Nephron (organoid): ENCODE measurements at regions not wholly inside any gene's neighbourhood (a gene's known extent, or its start where the extent isn't known, plus 50 kb on each side); places are given as distances from the start of the nearest gene placed in this dataset.

ENCODE experiments used
- H3K27ac Mint-ChIP-seq, 3 experiments: 2 replicates each; pipeline ENCODE4 v1.8.0; 2020; ENCODE audit warnings: mixed read lengths in 3 of 3, mild to moderate bottlenecking in 2 of 3, moderate library complexity in 1 of 3
- H3K27me3 Mint-ChIP-seq: 2 replicates; pipeline ENCODE4 v1.8.0; 2021; ENCODE audit warnings: low read depth, mild to moderate bottlenecking, moderate library complexity, mixed read lengths
- H3K36me3 Mint-ChIP-seq: 2 replicates; pipeline ENCODE4 v1.8.0; 2020; ENCODE audit warnings: low read depth, mixed read lengths
- H3K4me1 Mint-ChIP-seq: 2 replicates; pipeline ENCODE4 v1.8.0; 2020; ENCODE audit warnings: mixed read lengths
- H3K4me3 Mint-ChIP-seq, 3 experiments: 2 replicates each; pipeline ENCODE4 v1.8.0; 2020; ENCODE audit warnings: mild to moderate bottlenecking in 3 of 3, mixed read lengths in 3 of 3, moderate library complexity in 2 of 3
- H3K9me3 Mint-ChIP-seq: 2 replicates; pipeline ENCODE4 v1.8.0; 2020; ENCODE audit warnings: mixed read lengths
- TF ChIP-seq, protein P1 (sequence below), 3 experiments: fragments of 200-600 bp; sonication (generic); IDR thresholded peaks; one replicate each; pipeline ENCODE4 v1.5.0; 2021; ENCODE audit warnings: antibody characterized with exemption in 3 of 3; ENCODE audit not compliant: unreplicated experiment in 3 of 3

DNA sequence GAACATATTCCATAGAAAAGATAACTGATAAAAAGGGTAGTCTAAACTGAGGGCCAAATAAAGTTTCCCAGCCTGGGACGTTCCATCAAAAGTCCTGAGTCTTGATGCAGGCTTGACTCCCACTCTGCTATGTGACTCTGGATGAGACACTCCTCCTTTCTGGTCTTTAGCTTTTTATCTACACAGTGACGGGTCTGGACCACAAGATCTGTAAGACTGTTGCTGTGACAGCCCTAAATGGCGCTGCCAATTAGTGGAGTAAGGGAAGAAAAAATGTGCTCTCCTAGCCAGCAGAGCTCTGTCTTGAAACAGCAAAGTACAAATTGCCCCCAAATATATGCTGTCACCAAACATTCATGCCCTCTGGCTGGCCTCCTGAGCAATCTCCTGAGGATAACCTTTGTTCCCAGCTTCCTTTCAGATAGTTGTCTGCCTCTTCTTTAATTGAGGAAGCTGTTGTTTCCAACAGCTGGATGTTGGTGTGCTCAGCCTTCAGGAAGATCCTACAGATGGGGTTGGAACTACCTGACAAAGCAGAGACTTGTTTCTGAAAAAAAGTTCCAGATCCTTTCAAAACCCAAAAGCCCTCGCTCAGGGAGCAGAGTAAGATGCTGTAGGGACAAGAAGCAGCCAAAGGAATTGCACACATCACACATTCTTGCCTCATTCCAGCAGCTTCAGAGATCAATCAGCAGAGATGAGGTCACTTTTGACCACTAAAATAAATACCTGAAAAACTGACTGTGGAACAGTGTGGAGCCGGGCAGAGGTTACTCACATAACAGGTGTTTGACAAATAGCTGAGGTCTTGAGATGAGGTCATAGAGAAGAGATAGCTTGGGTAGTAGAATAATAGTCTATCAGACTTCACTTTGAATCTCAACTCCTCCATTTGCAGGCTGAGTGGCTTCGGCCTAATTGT is 383.4 kb upstream of the FGF13 start:
- Mint-ChIP-seq H3K4me3 (no peak overlapping the region), H3K27ac (no peak overlapping the region), H3K9me3 (no peaks in the 10 kb centered on the region), H3K36me3 (no peaks in the 10 kb centered on the region), H3K27me3 (no peaks in the 10 kb centered on the region), H3K4me1 (peaks cover 5% of the 10 kb centered on the region)
- TF ChIP-seq, protein P1, sequence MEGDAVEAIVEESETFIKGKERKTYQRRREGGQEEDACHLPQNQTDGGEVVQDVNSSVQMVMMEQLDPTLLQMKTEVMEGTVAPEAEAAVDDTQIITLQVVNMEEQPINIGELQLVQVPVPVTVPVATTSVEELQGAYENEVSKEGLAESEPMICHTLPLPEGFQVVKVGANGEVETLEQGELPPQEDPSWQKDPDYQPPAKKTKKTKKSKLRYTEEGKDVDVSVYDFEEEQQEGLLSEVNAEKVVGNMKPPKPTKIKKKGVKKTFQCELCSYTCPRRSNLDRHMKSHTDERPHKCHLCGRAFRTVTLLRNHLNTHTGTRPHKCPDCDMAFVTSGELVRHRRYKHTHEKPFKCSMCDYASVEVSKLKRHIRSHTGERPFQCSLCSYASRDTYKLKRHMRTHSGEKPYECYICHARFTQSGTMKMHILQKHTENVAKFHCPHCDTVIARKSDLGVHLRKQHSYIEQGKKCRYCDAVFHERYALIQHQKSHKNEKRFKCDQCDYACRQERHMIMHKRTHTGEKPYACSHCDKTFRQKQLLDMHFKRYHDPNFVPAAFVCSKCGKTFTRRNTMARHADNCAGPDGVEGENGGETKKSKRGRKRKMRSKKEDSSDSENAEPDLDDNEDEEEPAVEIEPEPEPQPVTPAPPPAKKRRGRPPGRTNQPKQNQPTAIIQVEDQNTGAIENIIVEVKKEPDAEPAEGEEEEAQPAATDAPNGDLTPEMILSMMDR (IDR thresholded peaks at IDR 0.05; ENCODE audit: unreplicated experiment in 3 of 3) = no peak

DNA sequence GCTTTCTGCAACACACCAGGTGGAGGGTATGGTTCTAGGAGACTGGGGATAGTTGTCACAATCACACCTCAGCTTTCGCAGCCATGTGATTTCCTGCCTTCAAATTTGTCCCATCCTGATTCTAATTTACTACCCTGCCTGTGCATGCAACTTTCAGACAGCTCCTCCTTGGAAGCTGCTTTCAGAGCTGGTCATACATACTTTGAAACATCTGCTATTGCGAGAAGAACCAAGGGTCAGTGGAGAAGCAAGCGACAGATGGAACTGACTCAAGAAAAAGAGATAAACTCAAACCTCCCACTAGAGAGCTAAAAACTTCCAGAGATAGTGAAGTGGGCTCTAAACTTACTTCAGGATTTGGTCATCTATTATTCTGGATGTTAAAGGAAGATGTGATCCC is 381.7 kb upstream of the FGF13 start:
- Mint-ChIP-seq H3K27me3 (no peaks in the 10 kb centered on the region), H3K4me3 (no peak overlapping the region), H3K36me3 (no peaks in the 10 kb centered on the region), H3K9me3 (no peaks in the 10 kb centered on the region), H3K27ac (no peak overlapping the region), H3K4me1 (peaks cover 5% of the 10 kb centered on the region)
- TF ChIP-seq, protein P1 (IDR thresholded peaks at IDR 0.05; ENCODE audit: unreplicated experiment in 3 of 3) = no peak

DNA sequence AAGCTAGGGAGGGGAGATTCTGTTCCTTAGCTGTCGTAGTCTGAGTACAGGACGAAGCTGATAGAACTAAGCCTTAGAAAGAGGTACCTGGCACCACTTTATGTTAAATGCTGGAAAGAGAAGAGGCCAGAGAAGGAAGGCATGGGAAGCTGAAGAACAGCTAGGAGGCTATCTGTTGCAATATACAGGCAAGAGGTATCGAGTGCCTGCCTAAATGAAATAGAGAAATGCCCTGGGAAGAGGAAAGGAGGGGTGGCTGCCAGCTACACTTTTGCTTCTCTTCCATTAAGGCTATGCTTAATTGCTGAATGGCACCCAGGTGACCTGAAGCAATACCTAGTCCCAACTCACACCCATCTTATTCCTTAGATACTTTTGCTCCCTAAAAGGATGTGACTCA is 380.4 kb upstream of the FGF13 start:
- no peak overlapping the region for H3K4me3 Mint-ChIP-seq
- TF ChIP-seq, protein P1 (IDR thresholded peaks at IDR 0.05; ENCODE audit: unreplicated experiment in 3 of 3) = no peak
- no peaks in the 10 kb centered on the region for H3K9me3 Mint-ChIP-seq
- H3K36me3 Mint-ChIP-seq = no peaks in the 10 kb centered on the region
- no peaks in the 10 kb centered on the region for H3K27me3 Mint-ChIP-seq
- H3K4me1 Mint-ChIP-seq = peaks cover 5% of the 10 kb centered on the region
- no peak overlapping the region for H3K27ac Mint-ChIP-seq

DNA sequence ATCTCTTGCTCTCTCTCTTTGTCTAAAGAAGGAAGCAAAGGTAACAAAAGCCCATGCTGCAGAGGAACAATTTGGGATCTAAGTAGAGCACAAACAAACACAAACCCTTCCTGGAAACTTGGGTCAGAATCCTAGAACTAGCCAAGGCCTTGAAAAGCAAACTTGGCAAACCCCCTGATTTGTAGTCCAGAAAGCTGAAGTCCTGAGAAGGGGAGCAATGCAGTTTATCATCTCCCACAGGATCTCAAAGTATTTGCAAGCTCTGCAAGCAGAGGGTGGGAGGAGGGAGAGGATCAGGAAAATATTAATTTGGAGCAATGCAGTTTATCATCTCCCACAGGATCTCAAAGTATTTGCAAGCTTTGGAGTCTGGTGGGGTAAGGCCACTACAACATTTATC is 379.5 kb upstream of the FGF13 start:
- Mint-ChIP-seq H3K4me3 (no peak overlapping the region), H3K36me3 (no peaks in the 10 kb centered on the region)

DNA sequence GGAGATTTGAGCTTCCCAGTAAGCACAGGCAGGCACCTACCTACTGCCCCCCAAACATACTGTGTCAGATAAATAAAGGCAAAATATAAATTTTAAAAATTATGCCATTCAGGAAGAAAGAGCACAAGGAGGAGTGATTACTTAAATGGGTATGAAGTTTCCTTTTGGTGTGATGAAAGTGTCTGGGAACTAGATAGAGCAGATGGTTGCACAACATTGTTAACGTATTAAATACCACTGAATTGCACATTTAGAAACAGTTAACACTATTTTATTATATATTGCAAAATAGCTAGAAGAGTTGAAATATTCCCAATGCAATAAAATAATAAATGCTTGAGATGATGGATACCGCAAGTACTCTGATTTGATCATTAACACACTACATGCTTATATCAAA is 374.7 kb upstream of the FGF13 start:
- no peaks in the 10 kb centered on the region for H3K36me3 Mint-ChIP-seq
- TF ChIP-seq, protein P1 (IDR thresholded peaks at IDR 0.05; ENCODE audit: unreplicated experiment in 3 of 3) = no peak
- no peaks in the 10 kb centered on the region for H3K4me1 Mint-ChIP-seq
- no peak overlapping the region for H3K27ac Mint-ChIP-seq
- H3K9me3 Mint-ChIP-seq = no peaks in the 10 kb centered on the region
- no peak overlapping the region for H3K4me3 Mint-ChIP-seq
- no peaks in the 10 kb centered on the region for H3K27me3 Mint-ChIP-seq

More for the DNA sequence above, 379.5 kb upstream of the FGF13 start:
- Mint-ChIP-seq H3K9me3 (no peaks in the 10 kb centered on the region), H3K27ac (no peak overlapping the region), H3K4me1 (peaks cover 5% of the 10 kb centered on the region), H3K27me3 (no peaks in the 10 kb centered on the region)
- TF ChIP-seq, protein P1 (IDR thresholded peaks at IDR 0.05; ENCODE audit: unreplicated experiment in 3 of 3) = no peak

DNA sequence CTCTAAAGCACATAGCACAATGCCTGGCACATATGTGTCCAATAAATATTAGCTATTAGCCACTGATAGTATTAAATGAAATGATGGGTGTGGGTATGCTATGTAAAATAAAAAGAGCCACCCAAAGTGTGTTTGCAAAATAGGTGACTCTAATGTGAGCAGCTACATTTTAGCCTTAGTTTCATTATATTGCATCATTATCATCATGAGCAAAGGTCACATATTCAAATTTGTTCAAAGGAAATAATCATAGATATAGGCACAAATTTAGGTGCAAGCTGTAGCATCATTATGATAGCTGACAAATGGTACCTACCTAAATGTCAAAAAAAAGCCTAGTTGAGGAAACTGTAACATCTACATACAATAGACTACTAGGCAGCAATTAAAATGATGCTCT is 373.9 kb upstream of the FGF13 start:
- TF ChIP-seq, protein P1 (IDR thresholded peaks at IDR 0.05; ENCODE audit: unreplicated experiment in 3 of 3) = no peak
- H3K9me3 Mint-ChIP-seq = no peaks in the 10 kb centered on the region
- no peak overlapping the region for H3K27ac Mint-ChIP-seq
- no peaks in the 10 kb centered on the region for H3K4me1 Mint-ChIP-seq
- no peak overlapping the region for H3K4me3 Mint-ChIP-seq
- no peaks in the 10 kb centered on the region for H3K27me3 Mint-ChIP-seq
- H3K36me3 Mint-ChIP-seq = no peaks in the 10 kb centered on the region
